ENCODE measurements at regions not wholly inside any gene's neighbourhood (a gene's known extent, or its start where the extent isn't known, plus 50 kb on each side); places are given as distances from the start of the nearest gene placed in this dataset.

DNA sequence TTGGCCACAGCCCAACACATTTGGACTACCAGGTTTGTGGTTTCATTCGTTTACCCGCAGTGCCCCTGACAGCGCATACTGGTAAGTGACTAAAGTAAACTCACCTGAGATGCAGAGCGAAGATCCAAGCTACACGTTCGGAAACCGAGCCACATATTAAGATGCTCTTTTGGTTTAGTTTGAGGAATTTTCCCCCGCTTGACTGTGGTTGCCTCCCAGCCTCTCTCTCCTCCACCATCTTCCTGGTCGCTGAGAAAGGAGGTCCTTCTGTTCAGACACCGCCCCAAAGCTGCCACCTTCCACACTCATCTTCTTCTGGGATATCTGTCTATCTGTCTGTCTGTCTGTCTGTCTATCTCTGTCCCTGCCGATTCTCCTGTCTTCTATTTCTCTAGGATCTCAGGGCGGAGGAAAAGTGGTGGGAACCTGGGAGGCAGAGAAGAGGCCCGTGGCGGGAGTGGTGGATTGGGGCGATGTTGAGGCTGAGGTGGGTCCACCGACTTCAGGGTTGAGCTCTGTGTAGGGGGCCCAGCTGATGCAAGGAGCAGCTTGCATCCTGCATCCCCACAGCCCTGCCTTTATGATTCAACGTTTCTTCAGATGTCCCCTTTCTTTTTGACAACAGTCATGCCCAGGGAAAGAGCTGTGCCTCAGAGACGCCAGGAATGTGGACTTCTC lies 196.9 kb upstream of the ZNF184 start (continued):
- TF ChIP-seq ZC3H13 (CRISPR knock-in tag; IDR thresholded peaks at IDR 0.05) (no peak), ZNF501 (CRISPR knock-in tag; IDR thresholded peaks at IDR 0.05) (0 out of 2 replicates have a peak, but pooled peaks have one; percentile 46)
- TF ChIP-seq, protein P1, sequence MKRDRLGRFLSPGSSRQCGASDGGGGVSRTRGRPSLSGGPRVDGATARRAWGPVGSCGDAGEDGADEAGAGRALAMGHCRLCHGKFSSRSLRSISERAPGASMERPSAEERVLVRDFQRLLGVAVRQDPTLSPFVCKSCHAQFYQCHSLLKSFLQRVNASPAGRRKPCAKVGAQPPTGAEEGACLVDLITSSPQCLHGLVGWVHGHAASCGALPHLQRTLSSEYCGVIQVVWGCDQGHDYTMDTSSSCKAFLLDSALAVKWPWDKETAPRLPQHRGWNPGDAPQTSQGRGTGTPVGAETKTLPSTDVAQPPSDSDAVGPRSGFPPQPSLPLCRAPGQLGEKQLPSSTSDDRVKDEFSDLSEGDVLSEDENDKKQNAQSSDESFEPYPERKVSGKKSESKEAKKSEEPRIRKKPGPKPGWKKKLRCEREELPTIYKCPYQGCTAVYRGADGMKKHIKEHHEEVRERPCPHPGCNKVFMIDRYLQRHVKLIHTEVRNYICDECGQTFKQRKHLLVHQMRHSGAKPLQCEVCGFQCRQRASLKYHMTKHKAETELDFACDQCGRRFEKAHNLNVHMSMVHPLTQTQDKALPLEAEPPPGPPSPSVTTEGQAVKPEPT (CRISPR knock-in tag; IDR thresholded peaks at IDR 0.05; ENCODE audit: low read depth): 0 out of 2 replicates have a peak, but pooled peaks have one; percentile 41
- TF ChIP-seq, protein P2, sequence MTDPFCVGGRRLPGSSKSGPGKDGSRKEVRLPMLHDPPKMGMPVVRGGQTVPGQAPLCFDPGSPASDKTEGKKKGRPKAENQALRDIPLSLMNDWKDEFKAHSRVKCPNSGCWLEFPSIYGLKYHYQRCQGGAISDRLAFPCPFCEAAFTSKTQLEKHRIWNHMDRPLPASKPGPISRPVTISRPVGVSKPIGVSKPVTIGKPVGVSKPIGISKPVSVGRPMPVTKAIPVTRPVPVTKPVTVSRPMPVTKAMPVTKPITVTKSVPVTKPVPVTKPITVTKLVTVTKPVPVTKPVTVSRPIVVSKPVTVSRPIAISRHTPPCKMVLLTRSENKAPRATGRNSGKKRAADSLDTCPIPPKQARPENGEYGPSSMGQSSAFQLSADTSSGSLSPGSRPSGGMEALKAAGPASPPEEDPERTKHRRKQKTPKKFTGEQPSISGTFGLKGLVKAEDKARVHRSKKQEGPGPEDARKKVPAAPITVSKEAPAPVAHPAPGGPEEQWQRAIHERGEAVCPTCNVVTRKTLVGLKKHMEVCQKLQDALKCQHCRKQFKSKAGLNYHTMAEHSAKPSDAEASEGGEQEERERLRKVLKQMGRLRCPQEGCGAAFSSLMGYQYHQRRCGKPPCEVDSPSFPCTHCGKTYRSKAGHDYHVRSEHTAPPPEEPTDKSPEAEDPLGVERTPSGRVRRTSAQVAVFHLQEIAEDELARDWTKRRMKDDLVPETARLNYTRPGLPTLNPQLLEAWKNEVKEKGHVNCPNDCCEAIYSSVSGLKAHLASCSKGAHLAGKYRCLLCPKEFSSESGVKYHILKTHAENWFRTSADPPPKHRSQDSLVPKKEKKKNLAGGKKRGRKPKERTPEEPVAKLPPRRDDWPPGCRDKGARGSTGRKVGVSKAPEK (CRISPR knock-in tag; IDR thresholded peaks at IDR 0.05; ENCODE audit: borderline replicate concordance): peak; percentile 80
- TF ChIP-seq, protein P3, sequence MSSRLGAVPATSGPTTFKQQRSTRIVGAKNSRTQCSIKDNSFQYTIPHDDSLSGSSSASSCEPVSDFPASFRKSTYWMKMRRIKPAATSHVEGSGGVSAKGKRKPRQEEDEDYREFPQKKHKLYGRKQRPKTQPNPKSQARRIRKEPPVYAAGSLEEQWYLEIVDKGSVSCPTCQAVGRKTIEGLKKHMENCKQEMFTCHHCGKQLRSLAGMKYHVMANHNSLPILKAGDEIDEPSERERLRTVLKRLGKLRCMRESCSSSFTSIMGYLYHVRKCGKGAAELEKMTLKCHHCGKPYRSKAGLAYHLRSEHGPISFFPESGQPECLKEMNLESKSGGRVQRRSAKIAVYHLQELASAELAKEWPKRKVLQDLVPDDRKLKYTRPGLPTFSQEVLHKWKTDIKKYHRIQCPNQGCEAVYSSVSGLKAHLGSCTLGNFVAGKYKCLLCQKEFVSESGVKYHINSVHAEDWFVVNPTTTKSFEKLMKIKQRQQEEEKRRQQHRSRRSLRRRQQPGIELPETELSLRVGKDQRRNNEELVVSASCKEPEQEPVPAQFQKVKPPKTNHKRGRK (CRISPR knock-in tag; IDR thresholded peaks at IDR 0.05): no peak
- TF ChIP-seq, protein P4, sequence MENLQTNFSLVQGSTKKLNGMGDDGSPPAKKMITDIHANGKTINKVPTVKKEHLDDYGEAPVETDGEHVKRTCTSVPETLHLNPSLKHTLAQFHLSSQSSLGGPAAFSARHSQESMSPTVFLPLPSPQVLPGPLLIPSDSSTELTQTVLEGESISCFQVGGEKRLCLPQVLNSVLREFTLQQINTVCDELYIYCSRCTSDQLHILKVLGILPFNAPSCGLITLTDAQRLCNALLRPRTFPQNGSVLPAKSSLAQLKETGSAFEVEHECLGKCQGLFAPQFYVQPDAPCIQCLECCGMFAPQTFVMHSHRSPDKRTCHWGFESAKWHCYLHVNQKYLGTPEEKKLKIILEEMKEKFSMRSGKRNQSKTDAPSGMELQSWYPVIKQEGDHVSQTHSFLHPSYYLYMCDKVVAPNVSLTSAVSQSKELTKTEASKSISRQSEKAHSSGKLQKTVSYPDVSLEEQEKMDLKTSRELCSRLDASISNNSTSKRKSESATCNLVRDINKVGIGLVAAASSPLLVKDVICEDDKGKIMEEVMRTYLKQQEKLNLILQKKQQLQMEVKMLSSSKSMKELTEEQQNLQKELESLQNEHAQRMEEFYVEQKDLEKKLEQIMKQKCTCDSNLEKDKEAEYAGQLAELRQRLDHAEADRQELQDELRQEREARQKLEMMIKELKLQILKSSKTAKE (CRISPR knock-in tag; IDR thresholded peaks at IDR 0.05; ENCODE audit: borderline replicate concordance): no peak
- TF ChIP-seq, protein P5, sequence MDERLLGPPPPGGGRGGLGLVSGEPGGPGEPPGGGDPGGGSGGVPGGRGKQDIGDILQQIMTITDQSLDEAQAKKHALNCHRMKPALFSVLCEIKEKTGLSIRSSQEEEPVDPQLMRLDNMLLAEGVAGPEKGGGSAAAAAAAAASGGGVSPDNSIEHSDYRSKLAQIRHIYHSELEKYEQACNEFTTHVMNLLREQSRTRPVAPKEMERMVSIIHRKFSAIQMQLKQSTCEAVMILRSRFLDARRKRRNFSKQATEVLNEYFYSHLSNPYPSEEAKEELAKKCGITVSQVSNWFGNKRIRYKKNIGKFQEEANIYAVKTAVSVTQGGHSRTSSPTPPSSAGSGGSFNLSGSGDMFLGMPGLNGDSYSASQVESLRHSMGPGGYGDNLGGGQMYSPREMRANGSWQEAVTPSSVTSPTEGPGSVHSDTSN (CRISPR knock-in tag; IDR thresholded peaks at IDR 0.05): no peak
- TF ChIP-seq, protein P6, sequence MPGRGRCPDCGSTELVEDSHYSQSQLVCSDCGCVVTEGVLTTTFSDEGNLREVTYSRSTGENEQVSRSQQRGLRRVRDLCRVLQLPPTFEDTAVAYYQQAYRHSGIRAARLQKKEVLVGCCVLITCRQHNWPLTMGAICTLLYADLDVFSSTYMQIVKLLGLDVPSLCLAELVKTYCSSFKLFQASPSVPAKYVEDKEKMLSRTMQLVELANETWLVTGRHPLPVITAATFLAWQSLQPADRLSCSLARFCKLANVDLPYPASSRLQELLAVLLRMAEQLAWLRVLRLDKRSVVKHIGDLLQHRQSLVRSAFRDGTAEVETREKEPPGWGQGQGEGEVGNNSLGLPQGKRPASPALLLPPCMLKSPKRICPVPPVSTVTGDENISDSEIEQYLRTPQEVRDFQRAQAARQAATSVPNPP (CRISPR knock-in tag; IDR thresholded peaks at IDR 0.05): no peak
- TF ChIP-seq, protein P7, sequence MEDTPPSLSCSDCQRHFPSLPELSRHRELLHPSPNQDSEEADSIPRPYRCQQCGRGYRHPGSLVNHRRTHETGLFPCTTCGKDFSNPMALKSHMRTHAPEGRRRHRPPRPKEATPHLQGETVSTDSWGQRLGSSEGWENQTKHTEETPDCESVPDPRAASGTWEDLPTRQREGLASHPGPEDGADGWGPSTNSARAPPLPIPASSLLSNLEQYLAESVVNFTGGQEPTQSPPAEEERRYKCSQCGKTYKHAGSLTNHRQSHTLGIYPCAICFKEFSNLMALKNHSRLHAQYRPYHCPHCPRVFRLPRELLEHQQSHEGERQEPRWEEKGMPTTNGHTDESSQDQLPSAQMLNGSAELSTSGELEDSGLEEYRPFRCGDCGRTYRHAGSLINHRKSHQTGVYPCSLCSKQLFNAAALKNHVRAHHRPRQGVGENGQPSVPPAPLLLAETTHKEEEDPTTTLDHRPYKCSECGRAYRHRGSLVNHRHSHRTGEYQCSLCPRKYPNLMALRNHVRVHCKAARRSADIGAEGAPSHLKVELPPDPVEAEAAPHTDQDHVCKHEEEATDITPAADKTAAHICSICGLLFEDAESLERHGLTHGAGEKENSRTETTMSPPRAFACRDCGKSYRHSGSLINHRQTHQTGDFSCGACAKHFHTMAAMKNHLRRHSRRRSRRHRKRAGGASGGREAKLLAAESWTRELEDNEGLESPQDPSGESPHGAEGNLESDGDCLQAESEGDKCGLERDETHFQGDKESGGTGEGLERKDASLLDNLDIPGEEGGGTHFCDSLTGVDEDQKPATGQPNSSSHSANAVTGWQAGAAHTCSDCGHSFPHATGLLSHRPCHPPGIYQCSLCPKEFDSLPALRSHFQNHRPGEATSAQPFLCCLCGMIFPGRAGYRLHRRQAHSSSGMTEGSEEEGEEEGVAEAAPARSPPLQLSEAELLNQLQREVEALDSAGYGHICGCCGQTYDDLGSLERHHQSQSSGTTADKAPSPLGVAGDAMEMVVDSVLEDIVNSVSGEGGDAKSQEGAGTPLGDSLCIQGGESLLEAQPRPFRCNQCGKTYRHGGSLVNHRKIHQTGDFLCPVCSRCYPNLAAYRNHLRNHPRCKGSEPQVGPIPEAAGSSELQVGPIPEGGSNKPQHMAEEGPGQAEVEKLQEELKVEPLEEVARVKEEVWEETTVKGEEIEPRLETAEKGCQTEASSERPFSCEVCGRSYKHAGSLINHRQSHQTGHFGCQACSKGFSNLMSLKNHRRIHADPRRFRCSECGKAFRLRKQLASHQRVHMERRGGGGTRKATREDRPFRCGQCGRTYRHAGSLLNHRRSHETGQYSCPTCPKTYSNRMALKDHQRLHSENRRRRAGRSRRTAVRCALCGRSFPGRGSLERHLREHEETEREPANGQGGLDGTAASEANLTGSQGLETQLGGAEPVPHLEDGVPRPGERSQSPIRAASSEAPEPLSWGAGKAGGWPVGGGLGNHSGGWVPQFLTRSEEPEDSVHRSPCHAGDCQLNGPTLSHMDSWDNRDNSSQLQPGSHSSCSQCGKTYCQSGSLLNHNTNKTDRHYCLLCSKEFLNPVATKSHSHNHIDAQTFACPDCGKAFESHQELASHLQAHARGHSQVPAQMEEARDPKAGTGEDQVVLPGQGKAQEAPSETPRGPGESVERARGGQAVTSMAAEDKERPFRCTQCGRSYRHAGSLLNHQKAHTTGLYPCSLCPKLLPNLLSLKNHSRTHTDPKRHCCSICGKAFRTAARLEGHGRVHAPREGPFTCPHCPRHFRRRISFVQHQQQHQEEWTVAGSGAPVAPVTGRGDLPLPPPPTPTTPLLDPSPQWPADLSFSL (CRISPR knock-in tag; IDR thresholded peaks at IDR 0.05): no peak

Data from HepG2 (cell line).